Urinary bladder (tissue), 3 donors: ENCODE measurements at regions not wholly inside any gene's neighbourhood (a gene's known extent, or its start where the extent isn't known, plus 50 kb on each side); places are given as distances from the start of the nearest gene placed in this dataset.
"Not testable (repeated sequence)": the region's sequence is repeated elsewhere in the genome, so short reads cannot be mapped to it uniquely, and the experiment has no call there.

Experiments
- DNase-seq: peaks from one replicate; pipeline ENCODE4 v3.0.0-alpha.2; 2015; ENCODE audit errors: extremely low spot score
- H3K27ac ChIP-seq: one replicate; pipeline ENCODE4 v1.5.1; 2013; ENCODE audit warnings: low read depth, mild to moderate bottlenecking, moderate library complexity
- H3K36me3 ChIP-seq: one replicate; pipeline ENCODE4 v1.6.1; 2013; ENCODE audit warnings: mild to moderate bottlenecking, moderate library complexity; ENCODE audit not compliant: insufficient read depth
- H3K4me1 ChIP-seq: one replicate; pipeline ENCODE4 v1.6.1; 2013; ENCODE audit warnings: mild to moderate bottlenecking, moderate library complexity; ENCODE audit not compliant: insufficient read depth
- H3K4me3 ChIP-seq: one replicate; pipeline ENCODE4 v1.5.1; 2013; ENCODE audit warnings: low read depth, low read length
- WGBS: extraction: QIAGEN DNeasy Blood & Tissue Kit; methylation state at CpG from one replicate; pipeline ENCODE4 v1.1.7; 2013; 5-methylcytosine and 5-hydroxymethylcytosine counted together
- donor health status: healthy with polysubstance abuse.
- donor health status: healthy.

DNA sequence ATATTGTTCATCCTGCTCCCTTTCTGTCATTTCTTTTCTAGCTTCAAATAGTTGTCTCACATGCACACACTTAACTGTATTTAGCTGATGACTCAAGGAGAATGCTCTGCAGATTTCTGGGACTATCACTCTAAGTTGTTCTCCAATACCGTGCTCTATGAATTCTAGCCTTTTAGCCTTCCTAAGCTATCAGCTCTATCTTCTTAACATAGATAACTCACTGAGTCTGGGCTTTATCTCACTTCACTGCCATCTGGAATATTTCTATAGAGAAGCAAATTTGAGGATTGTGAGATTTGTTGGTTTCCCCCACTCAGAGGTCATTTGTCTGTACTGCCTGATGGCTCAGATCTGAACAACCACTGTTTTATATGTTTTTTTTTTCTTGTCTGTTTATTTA is 369.7 kb downstream of the TUSC1 start:
- 25% methylated on average over 1 of the region's 1 CpG for WGBS
- H3K36me3 ChIP-seq: no peaks in the 10 kb centered on the region
- H3K27ac ChIP-seq: no peak overlapping the region
- DNase-seq: no peak
- no peak overlapping the region for H3K4me3 ChIP-seq
- H3K4me1 ChIP-seq: no peaks in the 10 kb centered on the region

GRCh38 chr9:25302601-25303000 is 375.6 kb downstream of the TUSC1 start:
- DNase-seq: no peak
- WGBS: 22% methylated on average over 1 of the region's 1 CpG

GRCh38 chr9:25288195-25288594 is 390.0 kb downstream of the TUSC1 start:
- not testable (repeated sequence) for H3K4me3 ChIP-seq, H3K36me3 ChIP-seq, H3K4me1 ChIP-seq, DNase-seq, H3K27ac ChIP-seq
- 92% methylated on average over 5 of the region's 5 CpGs for WGBS

More at GRCh38 chr9:25302601-25303000, 375.6 kb downstream of the TUSC1 start:
- no peaks in the 10 kb centered on the region for H3K36me3 ChIP-seq
- H3K4me1 ChIP-seq: no peaks in the 10 kb centered on the region
- no peak overlapping the region for H3K27ac ChIP-seq
- H3K4me3 ChIP-seq: no peak overlapping the region

- WGBS: 40% methylated on average over 1 of the region's 1 CpG
- no peak overlapping the region for H3K4me3 ChIP-seq
- no peaks in the 10 kb centered on the region for H3K36me3 ChIP-seq
- no peaks in the 10 kb centered on the region for H3K4me1 ChIP-seq
- no peak overlapping the region for H3K27ac ChIP-seq
- DNase-seq: no peak
These were observed 393.9 kb downstream of the TUSC1 start for GRCh38 chr9:25284365-25284764.

DNA sequence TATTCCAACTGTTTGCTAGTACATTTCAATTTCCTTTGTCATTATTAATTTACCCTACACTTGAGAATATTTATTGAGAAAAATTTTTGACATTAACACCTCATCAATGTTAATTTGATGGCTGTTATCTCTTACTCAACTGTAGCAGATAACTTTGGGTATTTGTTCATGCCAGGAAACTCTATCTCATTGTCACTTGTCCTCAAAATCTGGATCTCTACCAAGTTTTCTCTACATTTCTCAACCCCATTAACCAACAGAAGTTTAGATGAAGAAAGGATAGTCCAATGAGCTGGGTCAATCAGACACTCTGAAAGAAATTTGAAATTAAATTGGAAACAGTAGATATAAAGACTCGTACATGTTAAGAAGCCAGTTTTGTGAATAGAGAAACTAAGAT is 395.3 kb downstream of the TUSC1 start:
- no peak overlapping the region for H3K4me3 ChIP-seq
- H3K27ac ChIP-seq: no peak overlapping the region
- DNase-seq: no peak
- no peaks in the 10 kb centered on the region for H3K36me3 ChIP-seq
- H3K4me1 ChIP-seq: no peaks in the 10 kb centered on the region
- 91% methylated on average over 1 of the region's 1 CpG for WGBS

DNA sequence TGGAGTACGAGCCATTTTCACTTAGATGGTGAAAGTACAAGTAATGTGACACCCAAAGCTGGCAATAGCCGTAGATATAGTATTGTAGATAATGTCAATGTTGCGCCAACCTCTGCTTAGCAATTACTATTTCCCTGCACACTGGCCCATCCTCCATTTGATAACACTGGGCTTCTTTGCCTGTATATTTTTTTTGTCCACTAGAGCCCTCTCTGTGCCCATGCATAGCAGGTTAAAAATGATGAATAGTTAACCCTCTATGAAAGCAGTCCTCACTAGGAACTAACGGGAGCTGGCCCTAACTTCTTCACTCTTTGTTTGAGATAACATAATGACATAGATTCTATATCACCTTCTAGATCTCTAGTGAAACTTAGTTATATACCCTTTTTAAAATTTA is 416.8 kb downstream of the TUSC1 start:
- 89% methylated on average over 4 of the region's 4 CpGs for WGBS
- no peaks in the 10 kb centered on the region for H3K4me1 ChIP-seq
- no peaks in the 10 kb centered on the region for H3K36me3 ChIP-seq
- H3K4me3 ChIP-seq: no peak overlapping the region
- no peak overlapping the region for H3K27ac ChIP-seq
- no peak for DNase-seq

GRCh38 chr9:25260046-25260445 is 418.2 kb downstream of the TUSC1 start:
- H3K4me1 ChIP-seq: no peaks in the 10 kb centered on the region
- H3K4me3 ChIP-seq: no peak overlapping the region
- no peak overlapping the region for H3K27ac ChIP-seq
- 60% methylated on average over 1 of the region's 1 CpG for WGBS
- no peak for DNase-seq
- H3K36me3 ChIP-seq: no peaks in the 10 kb centered on the region

- H3K27ac ChIP-seq: no peak overlapping the region
- H3K4me1 ChIP-seq: no peaks in the 10 kb centered on the region
- WGBS: 92% methylated on average over 5 of the region's 5 CpGs
- no peak for DNase-seq
- H3K4me3 ChIP-seq: no peak overlapping the region
- no peaks in the 10 kb centered on the region for H3K36me3 ChIP-seq
These were observed 423.0 kb downstream of the TUSC1 start for GRCh38 chr9:25255216-25255615.

- DNase-seq: no peak
- Histone ChIP-seq H3K4me3 (no peak overlapping the region), H3K36me3 (no peaks in the 10 kb centered on the region), H3K4me1 (no peaks in the 10 kb centered on the region), H3K27ac (no peak overlapping the region)
- 38% methylated on average over 2 of the region's 2 CpGs for WGBS
These were observed 424.2 kb downstream of the TUSC1 start for GRCh38 chr9:25254051-25254450.

- 66% methylated on average over 3 of the region's 3 CpGs for WGBS
- DNase-seq: no peak
- Histone ChIP-seq H3K4me1 (no peaks in the 10 kb centered on the region), H3K36me3 (no peaks in the 10 kb centered on the region), H3K27ac (no peak overlapping the region), H3K4me3 (no peak overlapping the region)
These were observed 436.8 kb downstream of the TUSC1 start for GRCh38 chr9:25241421-25241820.

GRCh38 chr9:25226901-25227686 is 451.1 kb downstream of the TUSC1 start:
- Histone ChIP-seq H3K27ac (no peak overlapping the region), H3K4me1 (no peaks in the 10 kb centered on the region), H3K36me3 (no peaks in the 10 kb centered on the region), H3K4me3 (no peak overlapping the region)
- no peak for DNase-seq
- 80% methylated on average over 8 of the region's 8 CpGs for WGBS

DNA sequence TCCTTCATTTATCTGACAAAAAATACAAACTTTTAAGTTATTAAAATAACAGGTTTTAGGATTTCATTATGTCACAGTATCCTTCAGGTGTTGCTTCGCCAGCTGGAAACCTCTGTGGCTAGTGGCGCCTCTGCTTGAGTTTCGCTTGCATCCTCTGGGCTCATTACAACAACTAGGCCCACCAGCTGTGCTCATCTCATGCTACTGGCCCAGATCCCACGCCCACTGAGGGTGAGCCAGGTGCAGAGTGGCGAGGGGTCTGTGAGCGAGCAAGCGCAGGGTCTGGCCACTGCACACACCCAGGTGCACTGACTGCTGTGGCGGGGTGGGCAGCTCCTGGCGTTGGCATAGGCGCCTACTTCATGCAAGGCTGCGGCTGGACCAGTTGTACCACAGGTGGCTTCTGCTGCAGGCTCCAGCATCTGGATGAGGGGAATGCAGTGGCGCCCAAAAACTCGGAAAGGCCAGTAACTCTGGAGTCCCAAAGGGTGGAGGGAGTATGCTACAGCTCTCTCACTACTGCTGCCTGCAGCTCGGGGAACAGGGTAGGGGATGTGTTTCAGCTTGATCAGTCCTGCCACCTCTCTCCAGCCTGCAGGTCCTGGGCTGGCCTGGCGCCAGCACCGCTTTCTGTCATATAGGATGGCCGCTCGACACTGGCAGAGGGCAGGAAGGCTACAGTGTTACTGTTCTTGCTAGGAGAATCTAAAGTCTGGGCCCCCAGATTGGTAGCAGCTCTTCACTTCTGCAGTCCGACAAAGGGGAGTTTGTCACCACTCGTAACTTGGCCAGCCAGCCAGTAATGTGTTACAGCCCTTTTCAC is 452.1 kb downstream of the TUSC1 start:
- no peak overlapping the region for H3K4me3 ChIP-seq
- 95% methylated on average over 20 of the region's 20 CpGs for WGBS
- no peaks in the 10 kb centered on the region for H3K4me1 ChIP-seq
- no peak overlapping the region for H3K27ac ChIP-seq
- H3K36me3 ChIP-seq: no peaks in the 10 kb centered on the region
- no peak for DNase-seq

GRCh38 chr9:25224996-25225395 is 453.2 kb downstream of the TUSC1 start:
- 24% methylated on average over 2 of the region's 2 CpGs for WGBS
- no peak for DNase-seq
- Histone ChIP-seq H3K27ac (no peak overlapping the region), H3K4me3 (no peak overlapping the region), H3K4me1 (no peaks in the 10 kb centered on the region), H3K36me3 (no peaks in the 10 kb centered on the region)

- DNase-seq: no peak
- Histone ChIP-seq H3K27ac (no peak overlapping the region), H3K4me1 (no peaks in the 10 kb centered on the region), H3K4me3 (no peak overlapping the region), H3K36me3 (no peaks in the 10 kb centered on the region)
- 93% methylated on average over 2 of the region's 2 CpGs for WGBS
These were observed 453.9 kb downstream of the TUSC1 start for GRCh38 chr9:25224309-25224708.
